ENCODE measurements at regions not wholly inside any gene's neighbourhood (a gene's known extent, or its start where the extent isn't known, plus 50 kb on each side); places are given as distances from the start of the nearest gene placed in this dataset.

GRCh38 chr1:50348449-50349241, 74.6 kb downstream of the DMRTA2 start:
- DNase-seq (ENCODE audit: low spot score): peak; percentile 80
- peak; percentile 81 for TF ChIP-seq CTCF (conservative IDR thresholded peaks at IDR 0.05; ENCODE audit: low read depth)
- POLR2A ChIA-PET (ENCODE audit: low non-redundant PET): no interaction called here
- CTCF ChIA-PET: interaction anchor here (0.5 to 1.2 kb wide), 11 partner anchors 9 to 1793 kb away, joined by 3 to 6 read pairs (median 3); no protein-coding TSS in a partner anchor
- H3K27ac ChIP-seq: no peak overlapping the region

GRCh38 chr1:50347933-50348332, 75.3 kb downstream of the DMRTA2 start:
- no peak for DNase-seq (ENCODE audit: low spot score)
- POLR2A ChIA-PET (ENCODE audit: low non-redundant PET): no interaction called here
- CTCF ChIA-PET: interaction anchor here (0.5 to 1.2 kb wide), 11 partner anchors 10 to 1653 kb away, joined by 3 to 6 read pairs (median 3); no protein-coding TSS in a partner anchor
- TF ChIP-seq CTCF (conservative IDR thresholded peaks at IDR 0.05; ENCODE audit: low read depth): no peak
- no peak overlapping the region for H3K27ac ChIP-seq

- TF ChIP-seq CTCF (conservative IDR thresholded peaks at IDR 0.05; ENCODE audit: low read depth): no peak
- ChIA-PET POLR2A (ENCODE audit: low non-redundant PET) (no interaction called here), CTCF (interaction anchor here (0.9 kb wide), 1 partner anchor 13 kb away, joined by 3 read pairs; no protein-coding TSS in a partner anchor)
- DNase-seq (ENCODE audit: low spot score): no peak
- no peak overlapping the region for H3K27ac ChIP-seq
Measured at GRCh38 chr1:50346621-50347020, 76.6 kb downstream of the DMRTA2 start.

- TF ChIP-seq CTCF (conservative IDR thresholded peaks at IDR 0.05; ENCODE audit: low read depth): no peak
- H3K27ac ChIP-seq: no peak overlapping the region
- no peak for DNase-seq (ENCODE audit: low spot score)
- POLR2A ChIA-PET (ENCODE audit: low non-redundant PET): no interaction called here
- CTCF ChIA-PET: interaction anchor here (3.1 kb wide), 1 partner anchor 11 kb away, joined by 16 read pairs; no protein-coding TSS in a partner anchor
Measured at GRCh38 chr1:50343323-50343722, 79.9 kb downstream of the DMRTA2 start.

- TF ChIP-seq CTCF (conservative IDR thresholded peaks at IDR 0.05; ENCODE audit: low read depth): no peak
- ChIA-PET CTCF (interaction anchor here (1.0 to 3.1 kb wide), 2 partner anchors 10 to 238 kb away, joined by 3 to 16 read pairs; no protein-coding TSS in a partner anchor), POLR2A (ENCODE audit: low non-redundant PET) (no interaction called here)
- no peak overlapping the region for H3K27ac ChIP-seq
- no peak for DNase-seq (ENCODE audit: low spot score)
Measured at GRCh38 chr1:50342525-50342924, 80.7 kb downstream of the DMRTA2 start.

GRCh38 chr1:50335036-50335435, 88.2 kb downstream of the DMRTA2 start:
- POLR2A ChIA-PET (ENCODE audit: low non-redundant PET): no interaction called here
- H3K27ac ChIP-seq: no peak overlapping the region
- no peak for DNase-seq (ENCODE audit: low spot score)
- TF ChIP-seq CTCF (conservative IDR thresholded peaks at IDR 0.05; ENCODE audit: low read depth): no peak
- CTCF ChIA-PET: interaction anchor here (2.4 kb wide), 1 partner anchor 14 kb away, joined by 6 read pairs; no protein-coding TSS in a partner anchor

Measured in RWPE1 (cell line).